Smooth muscle cell of the brain vasculature (primary cell): ENCODE measurements at regions not wholly inside any gene's neighbourhood (a gene's known extent, or its start where the extent isn't known, plus 50 kb on each side); places are given as distances from the start of the nearest gene placed in this dataset.
A peak's percentile ranks its signal among the peaks of the same experiment; 100 is the strongest.

Experiments used
- DNase-seq: peaks from one replicate; pipeline ENCODE4 v3.0.0-alpha.2; 2012; ENCODE audit warnings: low read depth, low spot score

DNA sequence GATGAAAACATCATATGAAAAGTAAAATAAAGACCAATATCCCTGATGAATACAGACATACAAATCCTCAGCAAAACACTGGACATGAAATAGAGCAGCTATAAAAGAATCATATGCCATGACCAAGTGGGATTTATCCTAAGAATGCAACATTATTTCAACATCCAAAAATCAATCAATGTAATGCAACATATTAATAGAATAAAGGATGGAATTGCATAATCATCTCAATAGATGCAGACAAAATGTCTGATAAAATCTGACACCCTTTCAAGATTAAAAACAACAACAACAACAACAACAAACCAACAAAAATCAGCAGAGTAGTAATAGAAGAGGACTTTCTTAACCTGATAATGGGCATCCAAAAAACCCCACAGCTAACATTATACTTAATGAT lies 63.8 kb upstream of the IL1R1 start:
- no peak for DNase-seq

DNA sequence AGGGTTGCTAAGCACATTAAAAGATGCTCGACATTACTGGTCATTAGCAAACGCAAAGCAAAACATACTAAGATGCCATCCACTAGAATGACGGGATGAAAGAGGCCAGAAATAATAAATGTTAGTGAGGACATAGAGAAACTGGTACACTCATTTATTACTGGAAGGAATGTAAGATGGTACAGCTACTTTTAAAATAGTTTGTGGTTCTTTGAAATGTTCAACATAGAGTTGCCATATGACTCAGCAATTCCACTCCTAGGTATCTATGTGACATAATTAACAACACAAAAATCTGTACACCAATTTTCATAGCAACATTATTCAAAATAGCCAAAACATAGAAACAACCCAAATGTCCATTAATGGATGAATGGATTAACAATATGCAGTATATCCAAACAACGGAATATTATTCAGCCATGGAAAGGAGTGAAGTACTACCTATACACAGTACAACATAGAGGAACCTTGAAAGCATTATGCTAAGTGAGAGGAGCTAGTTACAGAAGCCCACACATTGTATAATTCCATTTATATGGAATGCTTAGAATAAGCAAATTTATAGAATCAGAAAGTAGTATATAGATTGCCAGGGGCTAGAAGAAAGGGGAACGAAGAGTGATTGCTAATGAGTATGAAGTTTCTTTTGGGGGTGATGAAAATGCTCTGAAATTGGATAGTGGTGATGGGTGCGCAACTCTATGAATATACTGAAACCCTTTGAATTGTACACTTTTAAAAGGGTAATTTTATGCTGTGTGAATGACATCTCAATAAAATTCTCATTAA lies 61.9 kb upstream of the IL1R1 start:
- DNase-seq, result no peak

GRCh38 chr2:102081243-102081522 lies 61.4 kb upstream of the IL1R1 start:
- DNase-seq, result no peak

- DNase-seq, result no peak
Measured at GRCh38 chr2:102081606-102082005, 60.9 kb upstream of the IL1R1 start.

- DNase-seq, result peak; percentile 85
Measured at GRCh38 chr2:102082571-102083392, 59.8 kb upstream of the IL1R1 start.

- DNase-seq, result no peak
Measured at GRCh38 chr2:102083393-102083703, 59.2 kb upstream of the IL1R1 start.

GRCh38 chr2:102084651-102085050 lies 57.9 kb upstream of the IL1R1 start:
- no peak for DNase-seq

DNA sequence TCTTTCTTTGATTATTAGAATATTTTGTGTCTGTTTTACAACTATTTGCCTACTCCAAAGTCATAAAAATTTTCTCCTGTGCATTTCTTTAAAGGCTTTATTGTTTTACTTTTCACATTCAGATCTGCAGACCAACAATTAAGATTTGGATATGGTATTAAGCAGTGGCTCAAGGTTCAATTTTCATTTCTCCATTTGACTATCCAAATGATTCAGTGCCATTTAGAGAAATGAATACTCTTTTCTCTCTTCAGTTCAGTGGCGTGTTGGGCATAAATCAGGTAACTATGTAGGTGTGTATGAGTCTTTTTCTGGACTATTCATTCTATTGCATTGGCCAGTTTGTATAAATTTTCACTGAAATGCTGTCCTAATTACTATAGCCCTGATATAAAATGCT lies 57.3 kb upstream of the IL1R1 start:
- DNase-seq, result no peak

GRCh38 chr2:102086150-102086872 lies 56.2 kb upstream of the IL1R1 start:
- DNase-seq, result no peak

GRCh38 chr2:102091121-102091520 lies 51.4 kb upstream of the IL1R1 start:
- DNase-seq, result no peak

GRCh38 chr2:102091908-102092307 lies 50.6 kb upstream of the IL1R1 start:
- no peak for DNase-seq

DNA sequence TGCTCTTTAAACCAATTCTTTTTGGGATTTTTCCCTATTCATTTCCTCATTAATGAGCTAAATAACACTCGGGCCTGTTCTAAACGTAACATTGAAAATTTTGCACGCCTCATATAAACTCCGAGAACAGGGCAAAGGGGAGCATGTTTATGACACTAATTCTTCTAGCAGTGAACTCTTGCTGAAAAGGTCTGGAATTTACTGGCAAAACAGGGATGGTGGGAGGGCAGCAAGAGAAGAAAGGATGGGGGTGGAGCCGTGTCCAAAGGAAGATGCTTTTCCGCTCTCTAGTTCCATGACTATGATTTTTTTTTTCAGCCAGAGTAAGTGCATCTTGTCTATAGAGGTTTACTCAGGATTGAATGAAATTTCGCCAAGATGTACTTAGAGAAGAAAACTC lies 50.0 kb upstream of the IL1R1 start:
- DNase-seq, result no peak
